ENCODE measurements at regions not wholly inside any gene's neighbourhood (a gene's known extent, or its start where the extent isn't known, plus 50 kb on each side); places are given as distances from the start of the nearest gene placed in this dataset.

- no peak for TF ChIP-seq CTCF (IDR thresholded peaks at IDR 0.05; ENCODE audit: low read depth, low read length)
- no peak for TF ChIP-seq MAX (IDR thresholded peaks at IDR 0.05; ENCODE audit: low read depth, low read length)
These were observed 56.2 kb upstream of the CLDN5 start for GRCh38 chr22:19580291-19580890.

Measured in NB4 (cell line).